Activated T-cell treated with anti-CD3 and anti-CD28 coated beads, Interleukin-2, amount 50 U/mL, for 24 hours (primary cell): ENCODE measurements at regions not wholly inside any gene's neighbourhood (a gene's known extent, or its start where the extent isn't known, plus 50 kb on each side); places are given as distances from the start of the nearest gene placed in this dataset.

Experiments used
- DNase-seq: peaks from one replicate; pipeline ENCODE4 v3.0.0-alpha.2; 2020
- H3K27ac Mint-ChIP-seq: 2 replicates; pipeline ENCODE4 v1.8.0; 2020; ENCODE audit warnings: mild to moderate bottlenecking, mixed read lengths
- H3K27me3 Mint-ChIP-seq: 2 replicates; pipeline ENCODE4 v1.8.0; 2020; ENCODE audit warnings: mixed read lengths
- H3K36me3 Mint-ChIP-seq: 2 replicates; pipeline ENCODE4 v1.8.0; 2020; ENCODE audit warnings: low read depth, mixed read lengths
- H3K4me1 Mint-ChIP-seq: 2 replicates; pipeline ENCODE4 v1.8.0; 2020; ENCODE audit warnings: low read depth, mixed read lengths
- H3K4me3 Mint-ChIP-seq: 2 replicates; pipeline ENCODE4 v1.8.0; 2020; ENCODE audit warnings: mild to moderate bottlenecking, moderate library complexity, mixed read lengths
- H3K9me3 Mint-ChIP-seq: 2 replicates; pipeline ENCODE4 v1.8.0; 2020; ENCODE audit warnings: mixed read lengths

DNA sequence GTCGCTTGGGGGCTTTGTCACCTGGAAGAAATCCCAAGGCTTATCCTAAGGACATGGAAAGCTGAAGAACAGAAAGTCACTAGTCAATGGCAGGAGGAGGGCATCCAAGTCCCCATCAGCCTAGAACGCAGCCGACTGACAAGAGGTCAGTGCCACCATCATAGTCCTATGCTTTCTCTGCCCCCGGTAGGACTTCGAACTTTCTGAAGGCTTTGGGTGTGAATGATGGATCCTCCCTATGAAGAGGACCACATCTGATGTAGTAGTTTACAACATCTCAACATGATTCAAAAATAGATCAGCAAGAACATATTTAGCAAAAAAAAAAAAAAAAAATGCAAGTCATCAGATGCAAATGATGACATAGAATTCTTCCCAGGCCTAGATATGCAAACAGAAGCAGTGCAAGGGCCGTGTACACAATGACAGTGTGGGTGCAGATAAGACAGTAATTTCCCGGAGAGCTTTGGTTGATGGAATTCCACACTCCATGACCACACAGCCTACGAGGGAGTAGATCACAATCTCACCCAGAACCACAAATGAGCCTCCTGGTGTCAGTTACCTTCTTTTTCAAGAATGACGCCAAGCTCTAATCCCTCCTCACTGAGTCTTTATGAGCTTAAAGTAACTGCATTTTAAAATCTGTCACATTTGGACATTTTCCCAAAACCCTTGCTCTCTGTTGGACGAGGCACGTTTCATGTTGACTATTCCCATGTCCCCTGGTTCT, 88.2 kb downstream of the PSMG1 start:
- Mint-ChIP-seq H3K27me3 (no peaks in the 10 kb centered on the region), H3K4me3 (no peak overlapping the region), H3K27ac (no peak overlapping the region), H3K36me3 (no peaks in the 10 kb centered on the region), H3K9me3 (no peaks in the 10 kb centered on the region), H3K4me1 (no peaks in the 10 kb centered on the region)
- no peak for DNase-seq

DNA sequence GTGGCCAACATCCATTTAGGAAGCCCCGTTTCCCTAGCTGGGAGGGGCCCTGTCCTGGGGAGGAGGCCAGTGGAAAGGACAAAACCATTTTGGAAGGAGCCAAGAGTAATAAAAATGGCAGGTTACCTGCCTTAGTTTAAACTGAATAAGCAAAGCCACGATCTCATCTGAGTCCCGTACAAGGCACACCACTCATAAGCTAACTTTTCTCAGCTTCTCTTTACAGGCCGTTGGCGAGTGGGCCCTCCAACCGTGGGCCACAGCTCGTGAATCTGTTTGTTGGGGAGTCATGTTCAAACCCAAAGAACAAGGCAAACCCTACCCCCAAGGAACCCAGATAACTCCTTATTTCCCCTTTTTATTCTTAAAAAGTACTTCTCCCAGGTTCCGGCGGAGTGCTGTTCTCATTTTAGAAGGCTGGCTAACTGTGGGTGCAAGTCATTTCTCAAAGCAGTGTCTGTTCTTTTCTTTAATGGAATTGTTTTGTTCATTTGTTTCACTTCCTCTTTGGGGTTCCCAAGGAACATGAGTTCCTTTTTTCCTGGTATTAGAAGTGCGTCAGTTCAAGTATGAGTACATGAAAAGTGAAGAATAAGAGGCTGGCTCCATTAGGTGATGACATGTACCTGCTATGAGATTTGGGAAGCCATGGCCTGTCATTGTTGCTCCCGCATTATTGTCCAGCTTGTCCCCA, 89.0 kb downstream of the PSMG1 start:
- no peaks in the 10 kb centered on the region for H3K4me1 Mint-ChIP-seq
- H3K27ac Mint-ChIP-seq: no peak overlapping the region
- no peaks in the 10 kb centered on the region for H3K27me3 Mint-ChIP-seq
- H3K4me3 Mint-ChIP-seq: no peak overlapping the region
- no peaks in the 10 kb centered on the region for H3K36me3 Mint-ChIP-seq
- H3K9me3 Mint-ChIP-seq: no peaks in the 10 kb centered on the region
- no peak for DNase-seq

DNA sequence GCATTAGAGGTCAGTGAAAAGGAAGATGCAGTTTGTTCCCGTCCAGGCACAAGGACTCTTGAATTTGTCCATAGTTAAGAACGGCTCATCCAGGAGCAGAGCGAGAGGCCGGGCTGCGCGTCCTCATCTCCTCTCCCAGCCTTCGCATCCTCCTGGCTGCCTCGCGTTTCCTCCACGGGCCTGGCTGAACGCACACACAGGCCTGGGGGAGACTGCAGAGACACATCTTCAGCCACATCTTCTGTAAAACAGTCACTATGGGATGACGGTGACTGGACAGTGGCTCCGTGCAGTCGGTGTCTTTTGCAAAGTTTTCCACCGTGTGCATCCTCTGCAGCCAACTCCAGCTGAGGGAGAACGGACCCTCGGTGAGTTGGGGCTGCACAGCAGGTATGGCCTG, 89.7 kb downstream of the PSMG1 start:
- DNase-seq: no peak
- no peaks in the 10 kb centered on the region for H3K36me3 Mint-ChIP-seq
- no peaks in the 10 kb centered on the region for H3K9me3 Mint-ChIP-seq
- no peak overlapping the region for H3K27ac Mint-ChIP-seq
- H3K27me3 Mint-ChIP-seq: no peaks in the 10 kb centered on the region
- no peaks in the 10 kb centered on the region for H3K4me1 Mint-ChIP-seq
- no peak overlapping the region for H3K4me3 Mint-ChIP-seq

DNA sequence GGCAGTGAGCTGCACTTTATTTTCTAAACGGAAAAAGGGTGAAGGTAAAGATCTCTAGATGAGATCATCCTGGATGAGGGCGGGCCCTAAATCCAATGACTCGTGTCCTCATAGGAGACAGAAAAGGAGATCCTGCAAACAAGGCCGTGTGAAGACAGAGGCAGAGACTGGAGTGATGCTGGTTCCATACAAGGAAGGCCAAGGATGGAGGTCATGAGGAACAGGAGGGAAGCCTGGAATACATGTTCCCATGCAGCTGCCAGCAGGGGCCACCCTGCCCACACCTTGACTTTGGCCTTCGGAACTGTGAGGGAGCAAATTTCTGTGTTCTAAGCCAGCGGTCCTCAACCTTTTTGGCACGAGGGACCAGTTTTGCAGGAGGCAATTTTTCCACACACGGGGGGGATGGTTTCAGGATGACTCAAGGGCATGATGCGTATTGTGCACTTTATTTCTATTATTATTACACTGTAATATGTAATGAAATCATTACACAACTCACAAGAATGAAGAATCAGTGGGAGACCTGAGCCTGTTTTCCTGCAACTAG, 94.3 kb downstream of the PSMG1 start:
- Mint-ChIP-seq H3K27ac (no peak overlapping the region), H3K27me3 (no peaks in the 10 kb centered on the region), H3K36me3 (no peaks in the 10 kb centered on the region), H3K4me3 (no peak overlapping the region), H3K9me3 (no peaks in the 10 kb centered on the region), H3K4me1 (no peaks in the 10 kb centered on the region)
- no peak for DNase-seq

DNA sequence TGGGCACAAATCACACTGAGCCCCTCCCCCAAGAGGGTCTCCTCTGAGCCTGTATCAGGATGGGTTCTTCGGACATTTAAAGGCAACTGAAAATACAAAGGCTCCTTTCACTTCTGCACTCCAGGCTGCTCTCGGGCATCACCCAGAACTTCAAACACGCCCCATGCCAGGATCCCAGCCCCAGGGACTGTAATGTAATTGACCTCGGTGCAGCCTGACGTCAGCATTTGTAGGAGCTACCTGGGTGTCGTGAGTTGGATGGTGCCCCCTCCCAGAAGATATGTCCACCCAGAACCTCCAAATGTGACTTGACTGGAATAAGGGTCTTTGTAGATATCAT, 95.2 kb downstream of the PSMG1 start:
- Mint-ChIP-seq H3K4me1 (no peaks in the 10 kb centered on the region), H3K4me3 (no peak overlapping the region), H3K27me3 (no peaks in the 10 kb centered on the region), H3K27ac (no peak overlapping the region), H3K36me3 (no peaks in the 10 kb centered on the region), H3K9me3 (no peaks in the 10 kb centered on the region)
- DNase-seq: no peak

DNA sequence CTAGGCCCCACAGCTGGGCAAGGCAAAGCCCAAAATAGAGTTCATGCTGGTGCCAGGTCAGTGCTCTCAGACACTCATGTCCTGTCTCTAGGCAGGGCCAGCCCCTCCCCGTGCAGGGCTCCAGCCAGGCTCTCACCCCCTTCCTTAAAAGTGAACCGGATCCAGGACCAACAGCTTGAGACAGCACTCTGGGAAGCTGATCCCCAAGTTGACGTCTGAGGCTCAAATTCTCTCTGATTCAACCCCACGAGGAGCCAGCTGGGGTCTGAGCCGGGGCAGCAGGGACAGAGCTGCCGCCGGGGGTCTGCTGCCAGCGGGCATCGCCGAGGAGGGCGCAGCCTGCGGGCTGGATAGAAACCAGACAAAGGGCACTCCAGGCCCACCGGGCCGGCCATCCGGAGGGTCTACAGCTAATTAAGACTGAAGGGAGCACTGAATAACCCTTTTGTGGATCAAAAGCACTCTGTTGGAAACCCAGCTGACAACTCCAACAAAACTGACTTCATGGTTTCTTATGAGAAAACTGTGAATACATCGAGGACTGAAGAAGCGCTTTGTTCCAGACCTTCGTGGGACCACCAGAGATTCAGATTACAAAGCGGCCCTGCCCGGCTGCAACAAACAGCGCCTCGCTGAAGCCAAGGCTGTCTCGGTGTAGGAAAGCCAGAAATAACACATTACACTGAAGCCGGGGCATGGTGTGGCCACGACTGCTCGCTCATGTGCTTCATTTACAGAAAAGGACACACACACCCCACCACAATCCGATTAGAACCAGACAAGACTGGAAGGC, 95.8 kb downstream of the PSMG1 start:
- Mint-ChIP-seq H3K36me3 (no peaks in the 10 kb centered on the region), H3K27ac (no peak overlapping the region), H3K9me3 (no peaks in the 10 kb centered on the region), H3K4me1 (no peaks in the 10 kb centered on the region), H3K27me3 (no peaks in the 10 kb centered on the region), H3K4me3 (no peak overlapping the region)
- DNase-seq: no peak

DNA sequence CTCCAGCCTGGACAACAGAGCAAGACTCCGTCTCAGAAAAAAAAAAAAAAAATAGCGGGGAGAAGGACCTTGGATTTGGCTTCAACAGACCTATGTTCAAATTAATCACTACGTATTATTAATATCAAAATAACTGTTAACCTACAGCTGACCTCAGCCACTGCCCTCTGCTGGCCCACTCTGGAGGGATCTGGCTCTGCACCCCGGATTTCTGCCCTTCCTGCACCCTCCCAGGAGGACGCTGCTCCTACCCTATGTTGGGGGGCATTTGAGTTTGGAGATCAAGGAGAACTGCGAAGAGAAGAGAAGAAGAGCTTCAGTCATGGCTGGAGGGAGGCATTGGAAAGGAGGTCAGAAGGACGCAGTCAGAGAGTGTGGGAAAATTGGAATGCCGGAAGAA, 96.7 kb downstream of the PSMG1 start:
- H3K9me3 Mint-ChIP-seq: no peaks in the 10 kb centered on the region
- H3K27me3 Mint-ChIP-seq: no peaks in the 10 kb centered on the region
- no peak for DNase-seq
- H3K4me1 Mint-ChIP-seq: no peaks in the 10 kb centered on the region
- no peak overlapping the region for H3K4me3 Mint-ChIP-seq
- no peaks in the 10 kb centered on the region for H3K36me3 Mint-ChIP-seq
- no peak overlapping the region for H3K27ac Mint-ChIP-seq

DNA sequence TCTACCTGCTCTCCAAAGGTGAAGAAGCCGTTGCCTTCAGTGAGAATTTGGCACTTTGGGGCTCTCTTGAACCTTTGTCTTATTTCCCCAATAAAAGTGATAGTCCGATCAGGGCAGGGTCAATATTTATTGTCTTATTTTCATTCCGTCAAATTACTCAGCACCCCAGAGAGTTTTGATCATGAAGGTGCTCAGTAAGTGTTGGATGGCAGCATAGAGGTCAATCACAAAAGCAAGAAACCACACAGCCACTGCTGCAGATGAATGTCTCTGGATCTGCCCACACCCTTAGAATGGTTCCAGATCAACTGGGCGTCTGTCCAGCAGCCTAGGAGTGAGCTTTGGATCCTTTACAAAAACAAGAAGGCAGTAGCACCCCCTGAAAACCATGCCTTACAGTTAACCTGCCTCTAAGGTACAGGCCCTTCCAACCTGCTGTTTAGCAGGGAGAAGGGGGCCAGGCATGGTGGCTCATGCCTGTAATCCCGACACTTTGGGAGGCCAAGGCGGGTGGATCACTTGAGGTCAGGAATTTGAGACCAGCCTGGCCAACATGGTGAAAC, 97.3 kb downstream of the PSMG1 start:
- Mint-ChIP-seq H3K27ac (no peak overlapping the region), H3K9me3 (no peaks in the 10 kb centered on the region), H3K4me1 (no peaks in the 10 kb centered on the region), H3K4me3 (no peak overlapping the region), H3K27me3 (no peaks in the 10 kb centered on the region), H3K36me3 (no peaks in the 10 kb centered on the region)
- no peak for DNase-seq

DNA sequence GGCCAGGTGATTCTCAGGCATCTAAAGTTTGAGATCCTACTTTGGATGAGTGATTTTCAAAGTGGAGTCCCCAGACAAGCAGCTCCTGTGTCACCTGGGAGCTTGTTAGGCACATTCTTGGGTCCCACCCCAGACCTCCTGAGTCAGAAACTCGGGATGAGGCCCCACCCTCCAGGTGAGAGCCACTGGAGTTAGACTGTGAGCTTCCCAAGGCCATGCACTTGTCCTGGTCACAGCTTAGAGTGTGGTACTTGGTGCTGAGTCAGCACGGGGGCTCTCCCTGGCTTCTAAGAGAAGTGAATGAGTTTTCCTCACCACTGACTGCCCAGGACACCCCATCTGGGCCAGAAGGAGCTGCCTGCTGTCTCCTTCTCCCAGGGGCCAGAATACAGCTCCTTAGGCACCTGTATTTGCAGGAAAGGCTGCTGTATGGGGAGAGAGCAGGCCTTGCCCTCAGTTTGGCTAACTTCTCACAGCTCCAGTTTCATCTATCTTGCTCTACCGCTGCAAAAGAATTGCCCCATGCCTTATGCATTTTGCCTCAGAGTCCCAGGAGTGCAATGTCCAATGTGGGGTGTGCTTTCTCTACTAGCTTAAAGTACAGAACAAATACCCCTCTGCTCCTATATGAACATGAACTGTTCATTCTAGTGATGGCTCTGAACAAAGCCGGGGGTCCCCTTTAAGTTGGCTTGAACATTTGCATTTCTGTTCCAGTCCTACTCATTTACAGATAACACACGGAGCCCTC, 98.1 kb downstream of the PSMG1 start:
- no peaks in the 10 kb centered on the region for H3K9me3 Mint-ChIP-seq
- no peaks in the 10 kb centered on the region for H3K4me1 Mint-ChIP-seq
- H3K27me3 Mint-ChIP-seq: no peaks in the 10 kb centered on the region
- no peaks in the 10 kb centered on the region for H3K36me3 Mint-ChIP-seq
- no peak for DNase-seq
- no peak overlapping the region for H3K27ac Mint-ChIP-seq
- no peak overlapping the region for H3K4me3 Mint-ChIP-seq

DNA sequence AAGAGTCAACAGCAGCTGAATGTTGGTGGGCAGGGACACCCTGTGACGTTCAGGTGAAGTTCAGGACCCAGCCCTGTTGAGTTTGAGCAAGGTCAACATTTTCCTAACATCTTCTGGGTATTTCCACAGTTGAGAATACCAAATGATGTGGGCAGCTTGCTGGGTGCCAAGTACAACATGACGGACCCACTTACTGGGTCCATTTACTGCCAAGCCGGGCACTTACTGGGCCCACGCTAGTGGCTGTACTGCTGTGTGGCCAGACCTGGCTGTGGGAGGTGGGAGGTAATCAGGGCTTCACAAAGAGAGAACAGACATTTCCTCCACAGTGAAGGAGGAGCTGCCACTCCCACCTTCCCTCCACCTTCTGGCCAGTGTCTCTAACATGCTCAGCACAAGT, 99.2 kb downstream of the PSMG1 start:
- no peak for DNase-seq
- no peaks in the 10 kb centered on the region for H3K36me3 Mint-ChIP-seq
- no peak overlapping the region for H3K27ac Mint-ChIP-seq
- no peaks in the 10 kb centered on the region for H3K4me1 Mint-ChIP-seq
- H3K9me3 Mint-ChIP-seq: no peaks in the 10 kb centered on the region
- peaks cover 4% of the 10 kb centered on the region for H3K27me3 Mint-ChIP-seq
- H3K4me3 Mint-ChIP-seq: no peak overlapping the region

DNA sequence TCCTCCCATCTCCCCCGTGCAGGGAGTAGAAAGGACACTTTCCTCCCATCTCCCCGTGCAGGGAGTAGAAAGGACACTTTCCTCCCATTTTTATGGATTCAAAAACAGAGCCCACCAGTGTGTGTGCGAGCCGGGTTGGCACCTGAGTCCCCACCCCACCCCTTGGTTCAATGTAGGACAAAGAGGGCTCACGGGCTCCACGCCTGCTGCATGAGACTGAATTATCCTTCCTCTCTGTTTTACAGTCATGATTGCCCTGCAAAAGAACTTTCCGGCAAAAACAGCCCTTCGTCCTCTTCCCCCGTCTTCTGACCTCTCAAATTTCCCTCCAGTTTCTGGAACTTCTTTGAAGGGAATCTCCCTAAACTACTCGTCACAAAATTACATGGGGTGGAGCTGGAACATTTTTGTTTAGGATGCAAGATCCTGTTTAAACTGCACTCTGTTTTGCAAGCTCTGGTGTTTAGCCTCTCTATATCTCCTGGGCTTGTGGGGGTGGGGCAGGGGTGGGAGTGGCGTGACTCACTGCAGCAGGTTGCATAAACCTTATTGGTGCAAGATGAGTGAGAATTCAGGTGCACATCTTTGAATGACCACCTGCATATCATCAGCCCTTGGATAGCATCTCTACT, 99.8 kb downstream of the PSMG1 start:
- Mint-ChIP-seq H3K36me3 (no peaks in the 10 kb centered on the region), H3K27ac (no peak overlapping the region), H3K4me3 (no peak overlapping the region), H3K27me3 (peaks cover 10% of the 10 kb centered on the region), H3K9me3 (no peaks in the 10 kb centered on the region), H3K4me1 (no peaks in the 10 kb centered on the region)
- DNase-seq: no peak

DNA sequence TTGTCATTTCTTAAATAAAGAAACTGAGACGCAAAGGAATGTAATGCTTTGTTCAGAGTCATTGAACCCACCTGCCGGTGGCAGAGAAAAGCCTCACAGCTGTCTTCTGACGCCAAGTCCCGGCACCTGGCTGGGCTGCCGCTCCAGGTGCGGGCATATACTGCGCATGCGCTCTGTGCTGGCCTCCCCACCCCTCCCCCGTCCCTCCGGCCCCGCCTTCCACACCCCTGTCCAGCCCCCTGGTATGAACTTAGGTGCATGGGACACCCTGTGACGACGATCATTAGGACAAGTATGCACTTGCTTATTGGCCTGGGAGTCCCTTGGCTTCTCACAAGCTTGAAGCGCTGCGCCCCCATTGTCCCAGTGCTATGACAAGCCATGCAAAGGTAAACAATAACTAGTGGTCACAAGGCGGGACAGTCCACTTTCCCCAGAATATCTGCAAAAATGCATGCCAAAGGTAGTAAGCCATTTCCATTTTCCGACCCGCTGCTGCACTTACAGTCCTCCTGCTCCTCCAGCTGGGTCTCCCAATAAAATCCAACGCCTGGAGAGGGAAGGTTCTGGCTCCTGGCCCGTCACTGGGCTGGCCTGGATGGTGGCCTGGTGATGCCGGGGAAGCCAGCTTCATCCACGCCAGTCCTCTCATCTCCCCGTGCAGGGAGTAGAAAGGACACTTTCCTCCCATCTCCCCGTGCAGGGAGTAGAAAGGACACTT, 100.4 kb downstream of the PSMG1 start:
- Mint-ChIP-seq H3K27ac (no peak overlapping the region), H3K27me3 (peaks cover 12% of the 10 kb centered on the region), H3K4me1 (no peaks in the 10 kb centered on the region), H3K4me3 (no peak overlapping the region), H3K9me3 (no peaks in the 10 kb centered on the region), H3K36me3 (no peaks in the 10 kb centered on the region)
- DNase-seq: no peak

DNA sequence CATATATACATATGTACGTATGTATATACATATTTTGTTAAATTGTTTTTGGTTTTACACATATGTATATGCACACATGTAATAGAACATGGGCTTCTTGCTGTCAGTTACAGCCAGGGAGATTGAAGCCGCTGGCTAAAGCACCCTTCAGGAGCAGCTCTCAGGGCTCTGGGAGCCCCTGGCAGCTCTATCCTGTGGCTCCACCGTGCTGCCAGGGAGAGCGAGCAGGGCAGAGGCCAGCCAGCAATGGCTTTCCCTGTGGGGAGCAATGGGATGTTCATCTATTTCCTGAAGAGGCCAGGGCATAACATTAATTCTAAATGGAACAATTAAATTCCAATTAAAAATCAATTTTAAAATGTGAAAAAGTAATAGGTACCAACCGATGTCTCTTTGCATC, 102.9 kb downstream of the PSMG1 start:
- Mint-ChIP-seq H3K36me3 (no peaks in the 10 kb centered on the region), H3K9me3 (peaks cover 3% of the 10 kb centered on the region), H3K27me3 (peaks cover 16% of the 10 kb centered on the region), H3K4me3 (no peak overlapping the region), H3K27ac (no peak overlapping the region), H3K4me1 (no peaks in the 10 kb centered on the region)
- no peak for DNase-seq
